DOHH2 (cell line): ENCODE measurements at regions not wholly inside any gene's neighbourhood (a gene's known extent, or its start where the extent isn't known, plus 50 kb on each side); places are given as distances from the start of the nearest gene placed in this dataset.

Experiments used
- H3F3A ChIP-seq: fragments of 200-600 bp; sonication (generic), shearing (Covaris generic); 2 replicates; pipeline ENCODE4 v1.6.0; 2016; ENCODE audit warnings: antibody characterized with exemption, mild to moderate bottlenecking; ENCODE audit not compliant: control insufficient read depth, insufficient read depth
- H3K27ac ChIP-seq: fragments of 200-600 bp; sonication (generic); 2 replicates; pipeline ENCODE4 v1.5.1; 2014; ENCODE audit warnings: low read depth, mild to moderate bottlenecking, low read length, moderate library complexity
- H3K27me3 ChIP-seq: fragments of 200-600 bp; sonication (generic); 2 replicates; pipeline ENCODE4 v1.6.1; 2014; ENCODE audit warnings: mild to moderate bottlenecking, low read length, mixed read lengths; ENCODE audit not compliant: control insufficient read depth
- H3K36me3 ChIP-seq: fragments of 200-600 bp; sonication (generic); 2 replicates; pipeline ENCODE4 v1.6.1; 2014; ENCODE audit warnings: mild to moderate bottlenecking, low read length, moderate library complexity, mixed read lengths; ENCODE audit not compliant: control insufficient read depth
- H3K4me1 ChIP-seq: fragments of 200-600 bp; sonication (generic); 2 replicates; pipeline ENCODE4 v1.6.1; 2014; ENCODE audit warnings: mild to moderate bottlenecking, low read length, mixed read lengths; ENCODE audit not compliant: control insufficient read depth
- H3K4me2 ChIP-seq: fragments of 200-600 bp; sonication (generic); 2 replicates; pipeline ENCODE4 v1.6.0; 2014; ENCODE audit warnings: mild to moderate bottlenecking, low read length, moderate library complexity
- H3K4me3 ChIP-seq: fragments of 200-600 bp; sonication (generic); 2 replicates; pipeline ENCODE4 v1.5.1; 2014; ENCODE audit warnings: mild to moderate bottlenecking, low read length, mixed read lengths
- H3K79me2 ChIP-seq: fragments of 200-600 bp; sonication (generic); 2 replicates; pipeline ENCODE4 v1.6.1; 2014; ENCODE audit warnings: mild to moderate bottlenecking, low read length, mixed read lengths; ENCODE audit not compliant: control insufficient read depth
- H3K9me2 ChIP-seq: fragments of 200-600 bp; sonication (generic); replicated peaks from 2 replicates; pipeline ENCODE4 v1.6.1; 2014; ENCODE audit warnings: mild to moderate bottlenecking, low read length, mixed read lengths; ENCODE audit not compliant: control insufficient read depth
- H3K9me3 ChIP-seq: fragments of 200-600 bp; sonication (generic); 2 replicates; pipeline ENCODE4 v1.6.1; 2014; ENCODE audit warnings: antibody characterized with exemption, low read length, mixed read lengths; ENCODE audit not compliant: control insufficient read depth, insufficient read depth
- H4K20me1 ChIP-seq: fragments of 200-600 bp; sonication (generic); 2 replicates; pipeline ENCODE4 v1.6.0; 2014; ENCODE audit warnings: low read depth, mild to moderate bottlenecking, antibody characterized with exemption, low read length, moderate library complexity; ENCODE audit not compliant: control insufficient read depth, insufficient read depth
- EZH2phosphoT487 ChIP-seq: fragments of 200-600 bp; sonication (generic); IDR thresholded peaks from 2 replicates; pipeline ENCODE4 v1.6.1; 2017; ENCODE audit warnings: borderline replicate concordance, mild to moderate bottlenecking, antibody characterized with exemption, low read length, moderate library complexity, mixed read lengths
- TF ChIP-seq, protein P1 (sequence below): fragments of 200-600 bp; sonication (generic); IDR thresholded peaks from one replicate; pipeline ENCODE4 v1.5.1; 2014; ENCODE audit warnings: antibody characterized with exemption, mild to moderate bottlenecking, low read depth, low read length; ENCODE audit not compliant: poor library complexity, severe bottlenecking

DNA sequence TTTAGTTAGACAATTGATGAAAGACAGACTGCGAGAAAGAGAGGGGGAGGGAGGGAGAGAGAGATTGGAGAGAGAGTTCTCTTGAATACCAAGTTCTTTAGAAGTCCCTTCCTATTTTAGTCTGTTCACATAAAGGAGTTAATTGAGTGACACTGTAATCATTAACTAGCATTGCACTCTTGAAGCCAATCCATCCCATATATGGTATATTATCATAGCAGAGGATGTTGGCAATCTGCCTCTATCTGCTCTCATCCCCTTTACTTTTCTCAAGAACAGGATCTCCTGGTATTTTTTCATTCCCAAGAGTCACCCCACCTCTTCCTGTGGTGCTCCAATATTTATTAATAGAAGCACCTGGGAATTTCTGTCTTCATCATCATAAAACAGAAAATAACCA, 959.6 kb upstream of the NDST4 start:
- H3F3A ChIP-seq: no peaks in the 10 kb centered on the region
- no peaks in the 10 kb centered on the region for H3K27me3 ChIP-seq
- H3K79me2 ChIP-seq: no peaks in the 10 kb centered on the region
- no peaks in the 10 kb centered on the region for H3K9me2 ChIP-seq
- H3K36me3 ChIP-seq: no peaks in the 10 kb centered on the region
- TF ChIP-seq, protein P1, sequence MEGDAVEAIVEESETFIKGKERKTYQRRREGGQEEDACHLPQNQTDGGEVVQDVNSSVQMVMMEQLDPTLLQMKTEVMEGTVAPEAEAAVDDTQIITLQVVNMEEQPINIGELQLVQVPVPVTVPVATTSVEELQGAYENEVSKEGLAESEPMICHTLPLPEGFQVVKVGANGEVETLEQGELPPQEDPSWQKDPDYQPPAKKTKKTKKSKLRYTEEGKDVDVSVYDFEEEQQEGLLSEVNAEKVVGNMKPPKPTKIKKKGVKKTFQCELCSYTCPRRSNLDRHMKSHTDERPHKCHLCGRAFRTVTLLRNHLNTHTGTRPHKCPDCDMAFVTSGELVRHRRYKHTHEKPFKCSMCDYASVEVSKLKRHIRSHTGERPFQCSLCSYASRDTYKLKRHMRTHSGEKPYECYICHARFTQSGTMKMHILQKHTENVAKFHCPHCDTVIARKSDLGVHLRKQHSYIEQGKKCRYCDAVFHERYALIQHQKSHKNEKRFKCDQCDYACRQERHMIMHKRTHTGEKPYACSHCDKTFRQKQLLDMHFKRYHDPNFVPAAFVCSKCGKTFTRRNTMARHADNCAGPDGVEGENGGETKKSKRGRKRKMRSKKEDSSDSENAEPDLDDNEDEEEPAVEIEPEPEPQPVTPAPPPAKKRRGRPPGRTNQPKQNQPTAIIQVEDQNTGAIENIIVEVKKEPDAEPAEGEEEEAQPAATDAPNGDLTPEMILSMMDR: no peak
- no peak for TF ChIP-seq EZH2phosphoT487
- H3K4me3 ChIP-seq: no peak overlapping the region
- no peak overlapping the region for H3K4me2 ChIP-seq
- H3K27ac ChIP-seq: no peak overlapping the region
- no peaks in the 10 kb centered on the region for H3K9me3 ChIP-seq
- H4K20me1 ChIP-seq: no peaks in the 10 kb centered on the region
- no peaks in the 10 kb centered on the region for H3K4me1 ChIP-seq

DNA sequence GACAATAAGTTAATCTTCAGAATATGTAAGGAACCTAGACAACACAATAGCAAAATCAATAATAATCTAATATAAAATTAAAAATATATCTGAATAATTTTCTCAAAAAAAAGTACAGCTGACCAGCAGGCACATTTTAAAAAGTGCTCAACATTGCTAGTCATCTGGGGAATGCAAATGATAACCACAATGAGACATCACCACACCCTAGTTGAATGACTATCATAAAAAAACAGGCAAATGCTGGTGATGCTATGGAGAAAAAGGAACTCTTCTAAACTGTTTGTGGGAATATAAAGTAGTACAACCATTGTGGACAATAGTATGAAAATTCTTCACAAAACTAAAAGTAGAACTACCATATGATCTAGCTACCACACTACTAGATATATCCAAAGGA, 956.9 kb upstream of the NDST4 start:
- TF ChIP-seq, protein P1: no peak
- no peak for TF ChIP-seq EZH2phosphoT487
- Histone ChIP-seq H3F3A (no peaks in the 10 kb centered on the region), H3K4me1 (no peaks in the 10 kb centered on the region), H3K27me3 (no peaks in the 10 kb centered on the region), H3K9me2 (no peaks in the 10 kb centered on the region), H3K79me2 (no peaks in the 10 kb centered on the region), H3K9me3 (no peaks in the 10 kb centered on the region), H3K27ac (no peak overlapping the region), H3K4me3 (no peak overlapping the region), H4K20me1 (no peaks in the 10 kb centered on the region), H3K36me3 (no peaks in the 10 kb centered on the region), H3K4me2 (no peak overlapping the region)

GRCh38 chr4:116066711-116067245, 953.4 kb upstream of the NDST4 start:
- Histone ChIP-seq H3K4me2 (no peak overlapping the region), H3K79me2 (no peaks in the 10 kb centered on the region), H3K27me3 (no peaks in the 10 kb centered on the region), H3F3A (no peaks in the 10 kb centered on the region), H3K36me3 (no peaks in the 10 kb centered on the region), H3K27ac (no peak overlapping the region), H3K4me1 (no peaks in the 10 kb centered on the region), H3K4me3 (no peak overlapping the region), H4K20me1 (no peaks in the 10 kb centered on the region), H3K9me2 (no peaks in the 10 kb centered on the region; the same call in 1 of the 2 replicates), H3K9me3 (no peaks in the 10 kb centered on the region)
- no peak for TF ChIP-seq EZH2phosphoT487
- TF ChIP-seq, protein P1: no peak

DNA sequence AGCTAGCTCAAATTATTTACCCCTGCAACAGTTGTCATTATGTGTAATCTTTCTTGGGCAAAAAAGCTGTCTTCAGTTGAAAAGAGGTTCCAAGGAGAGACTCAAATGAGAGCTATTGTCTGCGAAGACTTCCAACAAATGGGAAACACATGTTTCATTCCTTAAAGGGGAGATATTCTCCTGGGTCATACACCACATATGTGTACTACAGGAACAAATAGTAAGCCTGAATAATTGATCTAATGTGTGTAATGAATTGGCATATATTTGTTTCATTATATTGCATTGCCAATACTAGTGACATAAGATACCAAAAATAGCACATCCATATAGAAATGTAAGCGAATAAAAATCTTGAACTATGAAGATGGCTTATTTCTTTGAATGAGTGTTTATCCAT, 950.9 kb upstream of the NDST4 start:
- H3K36me3 ChIP-seq: no peaks in the 10 kb centered on the region
- H3F3A ChIP-seq: no peaks in the 10 kb centered on the region
- H4K20me1 ChIP-seq: no peaks in the 10 kb centered on the region
- H3K27me3 ChIP-seq: no peaks in the 10 kb centered on the region
- no peaks in the 10 kb centered on the region for H3K9me3 ChIP-seq
- TF ChIP-seq EZH2phosphoT487: no peak
- TF ChIP-seq, protein P1: no peak
- H3K27ac ChIP-seq: no peak overlapping the region
- H3K4me2 ChIP-seq: no peak overlapping the region
- H3K4me1 ChIP-seq: no peaks in the 10 kb centered on the region
- H3K4me3 ChIP-seq: no peak overlapping the region
- no peaks in the 10 kb centered on the region; the same call in 1 of the 2 replicates for H3K9me2 ChIP-seq
- H3K79me2 ChIP-seq: no peaks in the 10 kb centered on the region
